ENCODE measurements at regions not wholly inside any gene's neighbourhood (a gene's known extent, or its start where the extent isn't known, plus 50 kb on each side); places are given as distances from the start of the nearest gene placed in this dataset.

DNA sequence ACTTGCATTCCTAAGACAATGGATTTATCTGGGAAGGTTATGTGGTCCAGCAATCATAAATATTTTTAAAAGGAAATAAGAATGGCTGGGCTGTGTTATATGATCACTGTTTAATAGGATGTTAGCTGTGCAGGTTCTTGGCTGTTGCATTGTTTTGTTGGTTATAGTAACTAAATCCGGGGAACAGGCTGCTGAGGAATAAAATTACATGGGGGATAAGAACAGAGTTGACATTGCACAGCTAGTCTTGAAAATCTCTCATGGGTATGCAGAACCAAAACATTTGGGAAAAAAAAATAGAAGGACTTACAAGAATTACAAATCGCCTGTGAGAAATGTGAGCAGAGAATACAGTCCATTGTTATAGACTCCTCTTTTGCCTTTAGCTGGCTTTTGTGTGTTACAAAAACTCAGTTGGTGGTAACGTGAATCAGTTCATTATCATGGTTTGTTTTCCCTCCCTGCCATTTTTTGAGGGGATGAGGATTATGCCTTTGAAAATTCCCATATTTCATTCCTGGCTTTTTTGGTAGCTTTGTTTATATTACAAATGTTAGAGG, 375.3 kb upstream of the DAB2 start:
- no peak for DNase-seq (ENCODE audit: low spot score)

DNA sequence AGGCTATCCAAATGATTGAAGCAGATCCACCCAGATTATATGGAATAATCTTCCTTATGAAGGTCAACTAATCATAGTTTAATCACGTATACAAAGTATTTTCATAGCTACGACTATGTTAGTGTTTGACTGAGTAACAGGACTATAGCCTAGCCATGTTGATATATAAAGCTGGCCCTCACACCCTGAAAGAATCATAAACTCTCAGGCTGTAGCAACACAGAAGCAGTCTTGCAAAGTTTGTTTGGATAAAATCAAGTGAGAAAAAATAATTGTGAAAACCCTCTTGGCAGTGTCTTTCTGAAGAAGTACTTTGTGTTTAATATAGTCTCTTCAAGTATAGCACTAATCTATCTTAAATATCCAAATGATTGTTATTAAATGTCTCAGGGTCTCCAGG, 374.5 kb upstream of the DAB2 start:
- no peak for DNase-seq (ENCODE audit: low spot score)

DNA sequence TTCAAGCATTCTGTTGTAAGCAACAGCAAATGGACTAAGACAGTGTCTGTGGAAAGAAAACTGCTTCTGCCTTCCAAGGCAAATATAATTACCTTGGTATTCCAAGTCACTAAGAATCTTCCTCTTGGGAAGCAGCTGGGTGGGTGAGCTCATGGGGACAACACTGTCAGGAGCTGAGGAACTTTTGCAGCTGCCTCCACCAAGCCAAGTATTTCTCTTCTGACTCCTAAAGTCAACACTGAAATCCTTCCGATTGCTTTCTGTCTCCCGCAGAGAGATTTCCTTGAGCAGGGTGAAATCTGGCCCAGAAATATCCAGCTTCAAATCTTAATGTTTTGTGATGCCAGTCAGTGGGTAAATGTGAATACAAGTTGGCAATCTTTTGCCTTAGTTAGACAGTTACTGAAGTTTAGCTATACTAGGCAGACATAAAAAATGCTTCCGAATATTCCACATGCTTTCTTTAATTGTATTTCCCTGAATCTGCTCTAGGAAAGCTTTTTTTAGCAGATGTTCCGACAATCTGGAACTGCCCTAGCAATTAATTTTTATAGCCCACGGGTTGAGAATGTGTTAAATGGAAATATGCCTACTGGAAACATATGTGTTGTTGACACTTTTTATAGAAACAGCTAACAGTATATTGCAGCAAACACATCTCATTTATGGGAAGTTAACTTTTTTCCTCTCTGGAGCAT, 369.9 kb upstream of the DAB2 start:
- no peak for DNase-seq (ENCODE audit: low spot score)

DNA sequence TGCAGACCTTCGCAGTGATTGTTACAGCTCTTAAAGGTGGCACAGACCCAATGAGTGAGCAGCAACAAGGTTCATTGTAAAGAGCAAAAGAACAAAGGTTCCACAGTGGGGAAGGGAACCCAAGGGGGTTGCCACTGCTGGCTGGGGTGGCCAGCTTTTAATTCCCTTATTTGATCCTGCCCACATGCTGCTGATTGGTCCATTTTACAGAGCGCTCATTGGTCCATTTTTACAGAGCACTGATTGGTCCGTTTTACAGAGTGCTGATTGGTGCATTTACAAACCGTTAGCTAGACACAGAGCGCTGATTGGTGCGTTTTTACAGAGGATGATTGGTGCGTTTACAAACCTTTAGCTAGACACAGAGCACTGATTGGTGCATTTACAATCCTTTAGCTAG, 360.6 kb upstream of the DAB2 start:
- DNase-seq (ENCODE audit: low spot score) = no peak

DNA sequence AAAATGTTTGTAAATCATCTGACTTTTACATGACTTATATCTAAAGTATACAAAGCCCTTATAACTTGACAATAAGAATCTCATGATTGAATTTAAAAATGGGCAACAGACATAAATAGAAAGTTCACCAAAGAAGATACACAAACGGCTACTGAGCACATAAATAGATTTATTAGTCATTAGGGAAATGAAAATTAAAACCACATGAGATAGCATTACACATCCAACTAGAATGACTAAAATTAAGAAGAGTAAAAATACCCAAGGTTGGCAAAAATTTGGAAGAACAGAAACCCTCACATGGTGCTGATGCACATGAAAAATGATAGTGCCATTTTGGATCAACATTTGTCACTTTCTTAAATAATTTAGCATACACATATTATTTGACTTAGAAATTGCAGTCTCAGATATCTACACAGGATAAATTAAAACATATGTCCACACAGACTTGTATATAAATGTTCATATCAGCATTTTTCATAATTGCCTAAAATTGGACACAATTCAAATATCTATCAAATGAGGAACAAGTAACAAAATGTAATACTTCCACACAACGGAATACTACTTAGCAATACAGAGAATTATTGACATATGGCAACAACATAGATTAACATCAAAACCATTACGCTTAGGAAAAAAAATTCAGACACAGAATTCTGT, 359.1 kb upstream of the DAB2 start:
- peak; percentile 13 for DNase-seq (ENCODE audit: low spot score)

DNA sequence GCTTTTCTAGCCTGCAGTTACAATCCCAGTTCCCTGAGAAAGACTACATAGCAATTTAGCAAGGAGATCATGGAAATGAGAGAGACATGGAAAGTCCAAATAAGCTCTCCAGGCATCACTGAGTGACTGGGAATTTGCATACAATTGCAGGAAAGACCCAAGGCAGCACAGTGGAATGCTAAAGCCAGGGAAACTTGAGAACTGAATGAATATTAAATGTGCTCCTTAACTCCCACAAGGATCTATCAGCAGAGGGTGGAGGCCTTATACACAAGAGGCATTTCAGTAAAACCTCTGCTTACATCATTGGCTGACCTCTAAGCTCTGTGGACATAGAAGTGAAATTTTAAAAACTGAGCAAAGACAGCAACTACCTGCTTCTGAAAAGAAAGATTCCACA, 355.6 kb upstream of the DAB2 start:
- DNase-seq (ENCODE audit: low spot score) = no peak

DNA sequence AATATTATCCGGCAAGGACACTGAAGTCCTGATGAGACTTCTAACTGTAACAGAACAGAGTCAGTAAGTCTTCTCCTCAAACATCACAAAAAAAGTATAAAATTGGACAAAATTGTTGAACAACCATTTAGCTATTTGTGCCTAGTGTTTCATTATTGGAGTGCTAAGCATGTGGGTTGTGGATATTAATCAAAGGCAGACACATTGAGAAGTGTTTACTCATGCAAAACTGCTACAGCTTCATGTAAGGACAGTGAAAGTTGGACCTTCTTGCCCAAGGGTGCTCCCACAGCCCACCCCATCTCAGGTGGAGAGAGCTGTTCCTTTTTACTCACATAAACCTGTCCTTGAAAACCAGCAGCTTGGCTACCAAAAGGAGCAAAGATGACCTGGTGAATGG, 355.1 kb upstream of the DAB2 start:
- DNase-seq (ENCODE audit: low spot score) = no peak

DNA sequence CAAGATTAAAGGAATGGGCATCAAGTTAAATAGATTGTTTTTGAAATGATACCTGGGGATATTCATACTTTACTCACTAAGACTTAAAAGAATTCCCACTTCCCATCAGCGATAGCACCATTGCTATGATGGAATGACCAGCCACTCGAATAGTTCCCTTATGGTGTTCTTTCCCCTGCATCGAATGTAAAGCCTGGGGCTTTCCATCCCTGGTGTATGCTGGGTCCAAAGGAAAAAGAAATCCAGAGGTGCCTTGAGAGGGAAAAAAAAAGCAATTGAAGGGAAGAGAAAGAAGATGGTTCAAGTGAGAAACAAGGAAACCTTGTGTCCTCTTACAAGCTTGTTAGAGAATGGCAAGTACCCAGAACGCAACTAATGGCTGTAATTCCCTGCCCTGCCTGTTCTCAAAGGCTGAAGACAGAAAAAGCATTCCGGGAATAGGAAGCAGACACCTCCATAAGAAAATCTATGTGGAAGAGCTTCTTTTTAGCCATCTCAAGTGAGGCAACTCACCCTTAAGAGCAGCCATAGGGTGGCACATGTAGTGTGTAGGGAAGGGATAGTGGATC, 351.1 kb upstream of the DAB2 start:
- no peak for DNase-seq (ENCODE audit: low spot score)

DNA sequence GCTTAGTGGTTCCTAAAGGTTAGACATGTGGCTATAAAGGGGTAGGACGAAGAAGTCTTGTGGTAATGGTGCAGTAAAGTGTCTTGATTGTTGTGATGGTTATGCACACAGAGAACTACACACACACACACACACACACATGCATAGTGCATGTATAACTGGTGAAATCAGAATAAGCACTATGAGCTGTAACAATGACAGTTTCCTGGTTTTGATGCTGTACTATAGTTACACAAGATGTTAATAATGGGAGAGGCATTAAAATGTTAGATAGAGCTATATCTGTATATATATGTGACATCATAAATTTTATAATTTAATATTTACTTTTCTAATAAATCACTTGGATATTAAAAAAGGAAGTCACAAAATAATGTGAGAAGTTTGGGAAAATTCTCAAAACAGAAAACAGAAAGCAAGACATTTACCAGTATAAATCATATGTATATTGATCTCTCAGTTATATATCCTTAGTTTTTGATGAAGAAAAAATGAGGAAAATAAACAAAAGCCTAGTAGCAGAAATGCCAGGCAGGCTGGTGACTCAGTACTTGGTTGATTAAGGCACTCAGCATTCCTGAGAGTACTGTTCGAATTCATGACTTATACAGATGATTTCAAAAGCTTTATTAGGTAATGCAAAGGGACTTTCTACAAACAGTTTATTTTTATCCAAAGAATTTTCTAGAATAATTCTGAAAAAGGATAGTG, 350.5 kb upstream of the DAB2 start:
- DNase-seq (ENCODE audit: low spot score) = no peak

DNA sequence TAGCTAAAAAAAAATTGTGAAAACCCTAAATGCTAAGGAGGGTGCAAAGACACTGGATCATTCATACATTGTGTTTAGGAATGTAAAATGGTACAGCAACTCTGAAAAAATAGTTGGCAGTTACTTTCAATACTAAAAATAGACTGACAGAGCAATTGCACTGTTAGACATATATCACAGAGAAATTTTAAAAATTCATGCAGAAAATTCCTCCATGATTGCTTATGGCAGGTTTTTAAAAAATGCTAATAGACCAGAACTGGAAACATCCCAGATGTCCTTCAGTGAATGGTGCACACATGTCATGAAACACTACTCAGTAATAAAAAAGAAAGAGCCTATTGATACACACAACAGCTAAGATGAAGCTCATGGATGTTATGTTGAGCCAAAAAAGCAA, 349.8 kb upstream of the DAB2 start:
- DNase-seq (ENCODE audit: low spot score) = no peak

DNA sequence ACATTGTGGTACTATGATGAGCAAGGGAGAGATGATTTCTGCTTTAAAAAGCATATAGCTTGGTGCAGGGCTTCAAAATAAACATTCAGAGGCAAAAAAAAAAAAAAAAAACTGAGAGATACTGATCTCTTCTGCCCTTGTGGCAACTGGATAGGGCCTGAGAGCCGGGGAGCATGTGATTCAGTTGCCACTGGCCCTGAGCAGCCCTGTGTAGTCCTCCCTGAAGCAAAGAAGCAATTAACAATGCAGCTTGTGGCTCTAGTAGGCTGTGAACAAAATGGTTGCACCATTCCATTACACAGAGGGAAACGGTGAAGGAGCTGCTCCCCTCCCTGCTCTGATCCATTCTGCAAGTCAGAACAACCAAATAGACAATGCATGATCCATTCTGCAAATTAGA, 347.5 kb upstream of the DAB2 start:
- no peak for DNase-seq (ENCODE audit: low spot score)

DNA sequence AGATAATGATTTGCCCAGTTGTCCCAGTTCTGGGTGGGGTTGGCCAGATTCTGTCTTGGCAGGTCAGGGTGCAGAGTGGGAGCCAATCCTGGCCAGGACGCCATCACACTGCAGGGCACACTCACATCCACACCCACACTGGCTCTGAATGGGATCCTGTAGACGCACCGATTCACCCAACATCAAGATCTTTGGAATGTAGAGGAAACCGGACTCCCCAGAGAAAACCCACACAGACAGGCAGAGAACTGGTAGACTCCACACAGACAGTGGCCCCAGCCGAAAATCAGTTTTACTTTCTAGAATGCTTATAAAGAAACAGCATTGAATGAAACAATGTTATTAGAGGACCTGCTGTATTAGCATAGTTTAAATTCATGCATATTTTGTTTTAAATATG, 343.1 kb upstream of the DAB2 start:
- DNase-seq (ENCODE audit: low spot score) = no peak

DNA sequence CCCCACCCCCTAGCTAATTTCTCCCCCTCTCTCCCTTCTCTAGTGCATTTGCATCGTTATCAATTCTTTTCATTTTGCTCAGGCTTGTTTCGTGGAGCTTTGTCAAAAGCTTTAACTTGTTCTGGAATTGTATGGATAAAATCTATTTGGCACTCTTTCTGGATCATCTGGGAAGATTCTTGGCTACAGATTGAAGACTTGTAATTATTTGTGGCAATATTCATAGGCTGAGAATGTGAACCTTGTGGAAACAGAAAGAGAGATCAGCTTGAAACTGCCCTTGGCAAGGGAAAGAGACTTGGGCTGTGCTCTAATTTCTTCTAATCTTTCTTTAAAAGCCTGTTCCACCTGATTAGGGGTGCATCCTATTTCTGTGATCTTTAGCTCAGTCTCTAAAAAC, 340.6 kb upstream of the DAB2 start:
- DNase-seq (ENCODE audit: low spot score) = no peak

DNA sequence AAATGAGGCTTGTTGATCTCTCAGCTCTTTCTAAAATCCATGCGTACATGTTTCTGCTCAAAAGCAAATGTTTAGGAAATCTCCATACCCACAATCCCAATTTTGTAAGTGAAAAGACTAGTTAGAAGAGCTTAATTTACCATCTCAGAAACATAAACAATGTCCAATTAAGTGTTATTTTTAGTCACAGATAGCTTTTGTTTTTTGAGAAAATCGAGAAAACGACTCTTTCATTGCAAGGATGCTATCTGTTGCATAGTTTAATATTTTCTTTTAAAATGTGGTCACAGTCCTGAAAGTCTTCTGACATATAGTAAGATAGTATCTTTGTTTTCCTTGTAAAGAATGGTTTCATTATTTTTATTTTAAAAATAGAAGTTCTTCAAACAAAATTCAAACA, 338.0 kb upstream of the DAB2 start:
- no peak for DNase-seq (ENCODE audit: low spot score)

DNA sequence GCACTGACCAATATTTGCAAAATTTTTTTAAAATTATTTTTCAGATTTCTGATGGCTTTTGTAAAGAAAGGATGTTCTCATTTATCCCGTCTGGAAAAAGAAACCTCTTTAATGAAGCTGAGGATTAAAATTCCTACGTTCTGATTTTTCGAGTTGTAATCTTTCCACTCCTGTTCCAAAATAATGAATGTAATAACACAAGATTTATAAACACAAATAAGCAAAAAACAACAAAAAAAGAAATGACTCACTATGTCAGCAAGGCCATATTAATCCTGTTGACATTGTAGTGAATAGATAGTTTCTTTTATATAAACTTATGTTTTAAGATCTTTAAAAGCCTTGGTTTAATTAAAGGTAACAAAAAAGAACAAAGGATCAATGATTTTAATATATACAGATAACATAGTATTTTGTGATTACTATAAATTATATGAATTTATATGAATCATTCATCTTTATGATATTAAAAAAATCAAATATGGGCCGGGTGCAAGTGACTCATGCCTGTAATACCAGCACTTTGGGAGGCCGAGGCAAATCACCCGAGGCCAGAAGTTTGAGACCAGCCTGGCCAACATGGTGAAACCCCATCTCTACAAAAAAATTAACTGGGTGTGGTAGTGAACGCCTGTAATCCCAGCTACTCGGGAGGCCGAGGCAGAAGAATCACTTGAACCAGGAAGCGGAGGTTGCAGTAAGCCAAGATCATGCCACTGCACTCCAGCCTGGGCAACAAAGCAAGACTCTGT, 336.6 kb upstream of the DAB2 start:
- no peak for DNase-seq (ENCODE audit: low spot score)

DNA sequence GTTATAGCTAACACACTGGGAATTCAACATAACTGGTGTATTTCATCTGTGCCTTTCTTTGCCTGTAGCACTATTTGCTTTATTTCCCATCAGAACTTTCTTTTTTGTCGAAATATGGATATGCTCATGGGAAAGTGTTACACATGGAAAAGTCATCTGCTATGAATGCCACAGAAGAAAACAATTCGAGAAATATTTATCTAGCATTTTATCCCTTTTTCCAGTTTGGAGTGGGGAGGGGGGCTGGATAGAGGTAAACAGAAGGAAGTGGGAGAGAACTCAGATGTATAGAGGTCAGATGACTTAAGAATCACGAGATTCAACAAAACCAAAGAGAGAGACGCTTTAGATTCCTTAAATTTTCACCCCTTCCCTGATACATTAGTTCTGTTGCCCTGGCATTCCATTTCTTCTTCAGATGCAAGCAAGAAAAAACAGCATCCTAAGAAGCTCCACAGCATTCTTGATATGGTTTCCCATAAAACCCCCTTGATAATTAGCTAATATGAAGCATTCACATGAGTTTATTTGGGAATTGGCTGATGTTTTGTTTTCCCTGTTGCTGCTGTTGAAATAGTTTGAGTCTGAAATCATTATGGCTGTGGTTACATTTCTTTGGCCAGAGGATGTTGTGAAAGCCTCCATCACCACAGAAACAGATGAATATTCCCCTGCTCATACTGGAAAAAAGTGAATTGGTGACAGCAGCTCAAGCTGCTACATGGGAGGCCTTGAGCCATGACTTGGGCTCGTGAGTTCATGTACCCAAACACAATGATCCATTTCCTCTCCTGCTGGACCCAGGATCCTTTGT, 335.8 kb upstream of the DAB2 start:
- DNase-seq (ENCODE audit: low spot score) = no peak

DNA sequence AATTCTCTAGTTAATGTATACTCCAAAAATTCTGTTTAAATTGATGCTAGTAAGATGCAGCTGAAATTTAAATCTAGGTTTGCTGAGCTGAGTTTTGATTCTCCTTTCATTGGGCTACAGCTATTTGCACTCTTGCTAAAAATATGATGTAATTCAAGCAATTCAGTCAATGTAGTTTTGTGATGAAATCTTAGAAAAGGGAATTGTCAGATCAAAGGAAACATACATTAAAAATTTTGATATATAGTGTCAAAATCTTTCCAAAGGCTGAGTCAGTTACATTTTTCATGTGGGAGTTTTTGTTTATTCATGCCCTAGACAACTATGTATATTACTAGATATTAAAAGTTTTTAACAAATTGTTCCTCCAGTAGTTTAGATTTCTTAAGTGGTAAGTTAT, 334.9 kb upstream of the DAB2 start:
- no peak for DNase-seq (ENCODE audit: low spot score)

DNA sequence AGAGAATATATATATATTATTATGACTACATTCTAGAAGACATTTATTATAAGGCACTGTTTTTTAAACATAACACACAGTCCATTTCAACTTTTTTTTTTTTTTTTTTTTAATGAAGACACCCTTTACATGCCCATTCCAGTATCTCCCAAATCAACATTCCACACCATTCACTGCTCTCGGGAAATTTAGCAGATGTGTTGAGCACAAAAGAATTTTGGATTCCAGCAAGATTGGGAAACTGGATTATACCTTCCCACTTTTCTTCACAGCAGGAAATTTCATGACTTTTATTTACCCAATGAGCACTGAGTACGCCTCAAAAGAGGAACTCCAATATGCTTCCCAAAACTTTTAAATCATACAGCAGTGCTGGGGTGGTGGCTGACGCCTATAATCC, 333.6 kb upstream of the DAB2 start:
- no peak for DNase-seq (ENCODE audit: low spot score)

DNA sequence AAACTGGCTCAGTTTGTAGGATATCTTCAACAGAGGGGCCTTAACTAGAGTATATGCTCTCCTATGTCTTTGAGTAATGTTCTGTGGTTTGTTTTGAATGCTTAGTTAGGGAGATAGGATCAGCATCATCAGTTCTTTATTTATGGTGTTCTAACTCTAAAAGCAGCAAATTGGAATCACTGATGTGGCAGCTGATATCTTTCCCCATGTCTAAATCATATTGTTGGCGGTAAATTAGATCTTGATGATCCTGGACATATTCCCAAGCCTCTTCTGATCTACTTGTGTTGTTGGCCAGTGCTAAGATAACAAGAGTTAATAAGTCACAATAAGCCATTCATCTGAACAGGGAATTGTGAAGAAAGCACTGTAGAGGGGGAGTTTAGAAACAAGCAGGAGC, 332.4 kb upstream of the DAB2 start:
- no peak for DNase-seq (ENCODE audit: low spot score)

DNA sequence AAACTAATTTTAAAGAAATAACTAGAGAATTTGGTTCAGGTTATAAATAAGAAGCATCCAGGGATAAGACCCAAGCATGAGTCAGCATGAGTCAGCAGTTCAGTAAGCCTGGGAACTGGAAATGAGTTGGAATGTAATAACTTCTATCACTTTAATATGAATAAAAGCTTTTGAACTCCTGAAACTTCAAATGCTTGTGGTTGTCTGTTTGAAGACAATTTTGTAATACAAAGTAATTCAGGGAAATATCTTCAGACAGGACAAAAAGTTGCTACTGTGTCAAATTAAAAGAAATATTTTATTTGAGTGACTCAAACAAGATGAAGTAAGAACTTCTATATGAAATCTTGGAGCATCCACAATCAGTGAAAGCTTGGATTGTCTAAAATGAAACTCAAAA, 331.2 kb upstream of the DAB2 start:
- DNase-seq (ENCODE audit: low spot score) = no peak

DNA sequence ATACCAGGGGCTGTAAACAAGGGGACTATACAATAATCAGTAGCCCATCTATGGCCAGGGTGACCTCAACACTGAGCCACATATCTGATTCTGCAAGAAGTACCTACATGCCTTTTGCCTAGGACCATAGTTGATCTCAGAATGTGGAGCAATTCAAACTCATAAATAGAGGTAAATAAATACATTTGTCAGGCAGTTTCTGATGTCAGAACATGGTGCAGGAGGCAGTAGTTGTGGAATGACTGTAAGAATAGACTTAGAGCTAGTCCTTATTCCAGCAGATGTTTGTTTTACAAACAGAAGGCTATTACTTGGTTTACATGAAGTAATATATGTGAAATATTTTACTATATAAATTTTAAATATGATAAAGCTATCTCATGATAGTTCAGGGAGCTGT, 330.7 kb upstream of the DAB2 start:
- DNase-seq (ENCODE audit: low spot score) = no peak
